OCI-LY3 (cell line): ENCODE measurements at regions not wholly inside any gene's neighbourhood (a gene's known extent, or its start where the extent isn't known, plus 50 kb on each side); places are given as distances from the start of the nearest gene placed in this dataset.
"Not testable (repeated sequence)": the region's sequence is repeated elsewhere in the genome, so short reads cannot be mapped to it uniquely, and the experiment has no call there.

ENCODE experiments used
- EZH2phosphoT487 ChIP-seq: fragments of 200-600 bp; shearing (Covaris generic); IDR thresholded peaks from 2 replicates; pipeline ENCODE4 v1.6.1; 2018; ENCODE audit warnings: antibody characterized with exemption, mixed run types, low read depth
- TF ChIP-seq, protein P1 (sequence below): fragments of 200-600, 300-600 bp; sonication (generic); IDR thresholded peaks from 2 replicates; pipeline ENCODE4 v1.5.1; 2014; ENCODE audit warnings: antibody characterized with exemption, low read length, low read depth

DNA sequence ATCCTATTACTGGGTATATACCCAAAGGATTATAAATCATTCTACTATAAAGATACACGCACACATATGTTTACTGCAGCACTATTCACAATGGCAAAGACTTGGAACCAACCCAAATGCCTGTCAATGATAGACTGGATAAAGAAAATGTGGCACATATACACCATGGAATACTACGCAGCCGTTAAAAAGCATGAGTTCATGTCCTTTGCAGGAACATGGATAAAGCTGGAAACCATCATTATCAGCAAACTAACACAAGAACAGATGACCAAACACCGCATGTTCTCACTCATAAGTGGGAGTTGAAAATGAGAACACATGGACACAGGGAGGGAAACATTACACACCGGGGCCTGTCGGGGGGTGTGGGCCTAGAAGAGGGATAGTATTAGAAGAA, 307.4 kb upstream of the TBX18 start:
- TF ChIP-seq, protein P1, sequence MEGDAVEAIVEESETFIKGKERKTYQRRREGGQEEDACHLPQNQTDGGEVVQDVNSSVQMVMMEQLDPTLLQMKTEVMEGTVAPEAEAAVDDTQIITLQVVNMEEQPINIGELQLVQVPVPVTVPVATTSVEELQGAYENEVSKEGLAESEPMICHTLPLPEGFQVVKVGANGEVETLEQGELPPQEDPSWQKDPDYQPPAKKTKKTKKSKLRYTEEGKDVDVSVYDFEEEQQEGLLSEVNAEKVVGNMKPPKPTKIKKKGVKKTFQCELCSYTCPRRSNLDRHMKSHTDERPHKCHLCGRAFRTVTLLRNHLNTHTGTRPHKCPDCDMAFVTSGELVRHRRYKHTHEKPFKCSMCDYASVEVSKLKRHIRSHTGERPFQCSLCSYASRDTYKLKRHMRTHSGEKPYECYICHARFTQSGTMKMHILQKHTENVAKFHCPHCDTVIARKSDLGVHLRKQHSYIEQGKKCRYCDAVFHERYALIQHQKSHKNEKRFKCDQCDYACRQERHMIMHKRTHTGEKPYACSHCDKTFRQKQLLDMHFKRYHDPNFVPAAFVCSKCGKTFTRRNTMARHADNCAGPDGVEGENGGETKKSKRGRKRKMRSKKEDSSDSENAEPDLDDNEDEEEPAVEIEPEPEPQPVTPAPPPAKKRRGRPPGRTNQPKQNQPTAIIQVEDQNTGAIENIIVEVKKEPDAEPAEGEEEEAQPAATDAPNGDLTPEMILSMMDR = not testable (repeated sequence)
- not testable (repeated sequence) for TF ChIP-seq EZH2phosphoT487
